ENCODE measurements at regions not wholly inside any gene's neighbourhood (a gene's known extent, or its start where the extent isn't known, plus 50 kb on each side); places are given as distances from the start of the nearest gene placed in this dataset.

- TF ChIP-seq POLR2A (IDR thresholded peaks at IDR 0.05) (no peak), POLR2AphosphoS5 (IDR thresholded peaks at IDR 0.05) (no peak)
- TF ChIP-seq, protein P1, sequence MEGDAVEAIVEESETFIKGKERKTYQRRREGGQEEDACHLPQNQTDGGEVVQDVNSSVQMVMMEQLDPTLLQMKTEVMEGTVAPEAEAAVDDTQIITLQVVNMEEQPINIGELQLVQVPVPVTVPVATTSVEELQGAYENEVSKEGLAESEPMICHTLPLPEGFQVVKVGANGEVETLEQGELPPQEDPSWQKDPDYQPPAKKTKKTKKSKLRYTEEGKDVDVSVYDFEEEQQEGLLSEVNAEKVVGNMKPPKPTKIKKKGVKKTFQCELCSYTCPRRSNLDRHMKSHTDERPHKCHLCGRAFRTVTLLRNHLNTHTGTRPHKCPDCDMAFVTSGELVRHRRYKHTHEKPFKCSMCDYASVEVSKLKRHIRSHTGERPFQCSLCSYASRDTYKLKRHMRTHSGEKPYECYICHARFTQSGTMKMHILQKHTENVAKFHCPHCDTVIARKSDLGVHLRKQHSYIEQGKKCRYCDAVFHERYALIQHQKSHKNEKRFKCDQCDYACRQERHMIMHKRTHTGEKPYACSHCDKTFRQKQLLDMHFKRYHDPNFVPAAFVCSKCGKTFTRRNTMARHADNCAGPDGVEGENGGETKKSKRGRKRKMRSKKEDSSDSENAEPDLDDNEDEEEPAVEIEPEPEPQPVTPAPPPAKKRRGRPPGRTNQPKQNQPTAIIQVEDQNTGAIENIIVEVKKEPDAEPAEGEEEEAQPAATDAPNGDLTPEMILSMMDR (IDR thresholded peaks at IDR 0.05 in 8 of 11, conservative IDR thresholded peaks at IDR 0.05 in 3 of 11) = no peak
Measured at GRCh38 chr10:106038246-106038645, 1126.3 kb downstream of the SORCS1 start.

Data from spleen (tissue), 7 donors.